Right ventricle myocardium superior (tissue), 1 donor: ENCODE measurements at regions not wholly inside any gene's neighbourhood (a gene's known extent, or its start where the extent isn't known, plus 50 kb on each side); places are given as distances from the start of the nearest gene placed in this dataset.

Experiments
- ATAC-seq: fragments of 200-7000 bp; cut with Tn5 transposase; one replicate; pipeline ENCODE4 v1.9.1; 2020; ENCODE audit warnings: mild to moderate bottlenecking; ENCODE audit not compliant: poor library complexity
- DNase-seq: peaks from one replicate; pipeline ENCODE4 v3.0.0-alpha.2; 2020
- intact Hi-C: fragments of 100-400 bp; cut with DNase I; formaldehyde crosslinking; loops from one replicate; pipeline ENCODE4 v1.11.2; 2022
- donor health status: DM: no; HTN: yes; CAD: no; lungs with severe emphysema.

DNA sequence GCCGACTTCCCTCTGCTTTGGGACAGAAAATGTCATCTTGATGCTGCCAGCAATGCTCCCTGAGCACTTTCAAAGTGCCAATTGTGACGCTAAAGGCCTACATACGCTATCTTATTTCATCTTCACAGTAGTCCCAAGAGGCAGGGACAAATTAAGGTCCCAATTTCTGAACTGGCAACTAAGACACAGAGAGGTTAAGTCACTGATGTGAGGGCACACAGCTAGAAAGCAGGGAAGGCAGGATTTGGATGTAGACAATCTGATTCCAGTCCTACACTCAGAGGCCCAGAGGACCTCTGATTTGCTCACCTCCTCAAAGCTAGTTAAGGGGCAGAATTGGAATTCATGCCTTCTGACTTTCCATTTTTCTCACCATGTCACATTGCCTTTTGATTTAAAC lies 249.2 kb upstream of the CLINT1 start:
- DNase-seq: no peak
- ATAC-seq: no peak
- intact Hi-C loops: no loop called here

- DNase-seq (no peak), ATAC-seq (no peak)
- intact Hi-C loops: no loop called here
These were observed 241.5 kb upstream of the CLINT1 start for GRCh38 chr5:158100373-158100888.

- ATAC-seq: no peak
- intact Hi-C loops: no loop called here
- no peak for DNase-seq
These were observed 240.7 kb upstream of the CLINT1 start for GRCh38 chr5:158099571-158100105.

GRCh38 chr5:158096835-158097234 lies 237.9 kb upstream of the CLINT1 start:
- ATAC-seq (no peak), DNase-seq (no peak)
- intact Hi-C loops: no loop called here

- intact Hi-C loops: no loop called here
- no peak for ATAC-seq
These were observed 227.9 kb upstream of the CLINT1 start for GRCh38 chr5:158086856-158087255.

GRCh38 chr5:158084292-158084691 lies 225.3 kb upstream of the CLINT1 start:
- ATAC-seq: no peak
- intact Hi-C loops: no loop called here
- no peak for DNase-seq

More at GRCh38 chr5:158086856-158087255, 227.9 kb upstream of the CLINT1 start:
- no peak for DNase-seq

GRCh38 chr5:158082696-158083287 lies 223.8 kb upstream of the CLINT1 start:
- ATAC-seq: no peak

GRCh38 chr5:158080112-158080511 lies 221.2 kb upstream of the CLINT1 start:
- ATAC-seq (no peak), DNase-seq (no peak)
- intact Hi-C loops: no loop called here

More at GRCh38 chr5:158082696-158083287, 223.8 kb upstream of the CLINT1 start:
- intact Hi-C loops: no loop called here
- no peak for DNase-seq

DNA sequence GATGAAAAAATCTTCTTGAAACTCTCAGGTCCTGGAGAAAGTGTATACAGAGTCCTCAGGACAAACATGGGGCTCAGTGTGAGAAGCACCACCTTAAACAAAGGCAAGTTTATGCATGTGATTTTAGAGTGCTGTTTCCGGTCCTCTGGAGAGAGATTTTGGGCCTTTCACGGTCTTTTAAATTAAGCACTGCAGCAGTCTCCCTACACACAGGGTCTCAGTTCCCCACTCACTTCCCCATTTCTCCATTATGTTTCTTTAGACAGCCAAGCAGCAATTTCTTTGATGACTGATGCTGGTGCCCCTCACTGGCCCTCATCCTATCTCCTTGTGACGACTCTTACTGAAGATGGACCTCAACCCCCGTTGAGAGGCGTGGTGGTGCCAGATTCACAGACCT lies 220.2 kb upstream of the CLINT1 start:
- intact Hi-C loops: no loop called here

DNA sequence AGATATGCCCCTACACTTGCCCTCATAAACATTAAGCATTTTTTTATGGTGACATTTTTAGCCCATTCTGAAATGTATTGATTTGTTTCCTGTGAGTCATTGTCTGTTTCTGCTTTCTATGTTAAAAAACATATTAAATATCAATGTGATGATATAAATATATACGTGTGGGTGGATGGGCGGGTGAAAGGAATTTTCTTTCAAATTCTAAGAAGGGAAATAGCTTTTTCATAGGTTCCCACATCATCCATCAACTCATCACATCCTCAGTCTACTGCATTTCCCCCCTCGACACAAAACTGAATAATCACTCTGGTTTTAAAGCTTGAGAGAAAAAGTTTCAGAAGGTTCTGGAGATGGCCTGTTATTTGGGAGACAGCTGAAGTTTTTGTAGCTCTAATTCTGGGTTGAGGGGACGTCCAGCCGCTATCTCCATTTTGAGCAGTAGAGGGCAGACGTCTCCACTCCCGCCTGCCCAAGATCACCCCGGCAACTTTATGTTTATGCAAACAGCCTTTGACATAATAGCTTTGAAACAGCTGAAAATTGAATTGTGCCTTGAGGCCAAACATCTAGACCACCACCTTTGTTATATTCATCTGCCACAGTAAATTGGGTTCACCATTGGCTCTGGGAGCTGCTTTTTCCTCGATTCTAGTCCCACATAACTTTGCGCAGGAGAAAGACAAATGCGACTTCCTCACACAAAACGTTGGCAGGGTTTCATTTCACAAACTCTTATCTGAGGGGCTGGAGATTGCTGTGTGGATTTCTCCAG lies 216.2 kb upstream of the CLINT1 start:
- DNase-seq (peak; percentile 51), ATAC-seq (peak; percentile 93)
- intact Hi-C loops: no loop called here

More for the DNA sequence above, 220.2 kb upstream of the CLINT1 start:
- no peak for DNase-seq
- no peak for ATAC-seq

DNA sequence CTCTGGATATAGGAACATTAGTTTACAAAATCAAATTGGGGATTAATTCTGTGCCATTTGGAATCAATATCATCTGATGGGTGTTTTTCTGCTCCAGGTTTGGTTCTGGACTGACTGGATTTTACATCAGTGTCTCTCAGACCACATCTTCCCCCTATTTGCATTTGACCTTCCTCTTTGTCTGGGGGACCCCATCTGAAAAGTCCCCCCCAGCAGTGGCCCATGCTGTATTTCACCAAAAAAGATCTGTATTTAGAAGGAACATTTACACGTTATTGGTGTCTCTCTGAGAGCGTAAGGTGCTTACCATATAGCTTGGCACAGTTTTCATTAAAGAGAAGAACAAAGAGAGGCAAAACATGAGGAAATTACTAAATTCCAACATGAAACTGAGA lies 215.6 kb upstream of the CLINT1 start:
- ATAC-seq (no peak), DNase-seq (no peak)
- intact Hi-C loops: no loop called here

GRCh38 chr5:158070859-158071258 lies 211.9 kb upstream of the CLINT1 start:
- intact Hi-C loops: no loop called here
- peak; percentile 40 for DNase-seq
- no peak for ATAC-seq

DNA sequence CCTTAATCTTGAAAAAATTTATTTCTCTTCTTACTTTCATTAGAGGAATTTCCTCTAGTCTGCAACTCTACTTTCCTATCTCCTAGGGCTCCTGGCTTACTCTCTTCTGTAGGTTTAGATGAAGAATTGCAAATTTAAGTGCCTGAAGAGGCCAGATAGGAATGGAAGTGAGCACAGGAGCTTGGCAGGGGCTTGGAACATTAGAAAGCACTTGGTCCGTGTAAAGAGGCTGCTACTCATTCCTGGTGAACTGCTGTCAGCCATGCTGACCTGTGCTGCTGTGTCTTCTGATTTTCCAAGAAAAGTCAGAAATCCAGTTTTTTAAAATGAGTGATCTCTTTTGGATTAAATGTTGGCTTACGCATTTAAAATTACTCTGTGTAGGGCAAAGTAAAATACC lies 210.9 kb upstream of the CLINT1 start:
- ATAC-seq (peak; percentile 61), DNase-seq (no peak)
- intact Hi-C loops: no loop called here

DNA sequence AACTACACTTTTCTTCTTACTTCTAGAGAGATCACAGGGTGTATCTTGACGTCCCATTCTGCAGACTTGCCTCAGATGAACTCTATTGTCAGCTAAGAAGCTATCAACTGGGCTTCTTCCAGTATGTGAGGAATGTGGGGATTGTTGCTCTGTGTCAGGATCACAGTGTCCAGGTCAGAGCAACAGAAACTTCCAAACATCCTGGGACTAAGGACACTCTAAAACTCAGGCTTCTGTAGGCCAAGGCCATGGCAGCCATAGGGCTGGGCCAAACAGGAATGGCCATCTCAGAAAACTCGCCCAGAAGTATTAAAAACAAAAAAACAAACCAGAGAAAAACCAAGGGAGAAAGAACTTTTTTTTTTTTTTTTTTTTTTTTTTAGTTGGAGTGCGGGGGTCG lies 210.0 kb upstream of the CLINT1 start:
- intact Hi-C loops: no loop called here
- DNase-seq: no peak
- ATAC-seq: peak; percentile 76

DNA sequence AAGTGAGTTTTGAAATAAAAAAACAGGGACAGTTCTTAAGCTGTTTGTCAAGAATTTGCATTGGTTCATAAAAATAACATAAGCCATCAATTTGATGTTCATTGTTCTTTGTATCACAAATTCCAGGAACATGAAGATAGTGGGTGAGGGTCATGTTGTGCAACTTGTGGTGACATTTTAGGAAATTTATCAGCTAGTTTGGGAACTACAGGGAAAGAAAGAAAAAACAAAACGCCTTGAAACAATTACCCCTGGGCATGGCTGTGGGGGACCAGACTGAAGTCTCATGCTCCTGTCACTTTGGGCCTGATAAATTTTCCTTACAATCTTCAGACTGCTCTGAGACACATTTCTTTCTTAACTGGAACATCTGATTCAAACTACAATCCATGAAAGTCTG lies 207.1 kb upstream of the CLINT1 start:
- DNase-seq (no peak), ATAC-seq (no peak)
- intact Hi-C loops: no loop called here

GRCh38 chr5:158064334-158065123 lies 205.6 kb upstream of the CLINT1 start:
- no peak for DNase-seq
- ATAC-seq: no peak
- intact Hi-C loops: no loop called here

GRCh38 chr5:158063052-158063451 lies 204.1 kb upstream of the CLINT1 start:
- intact Hi-C loops: no loop called here
- no peak for DNase-seq
- no peak for ATAC-seq

GRCh38 chr5:158061451-158061850 lies 202.5 kb upstream of the CLINT1 start:
- intact Hi-C loops: no loop called here
- DNase-seq (no peak), ATAC-seq (no peak)

- intact Hi-C loops: no loop called here
- DNase-seq: no peak
- no peak for ATAC-seq
These were observed 201.3 kb upstream of the CLINT1 start for GRCh38 chr5:158060212-158060611.
